Caki2 (cell line): ENCODE measurements at regions not wholly inside any gene's neighbourhood (a gene's known extent, or its start where the extent isn't known, plus 50 kb on each side); places are given as distances from the start of the nearest gene placed in this dataset.

ENCODE experiments used
- DNase-seq: peaks from one replicate; pipeline ENCODE4 v3.0.0-alpha.2; 2015; ENCODE audit warnings: low read depth
- in situ Hi-C: cut with HindIII; loops from 2 replicates; pipeline ENCODE4 v1.10.0; 2016; ENCODE audit warnings: low sequenced_read_pairs, low pct_unique_long_range_greater_than_20kb, mixed read lengths

- in situ Hi-C loops: no loop called here
- DNase-seq: no peak
These were observed 287.3 kb upstream of the TSHZ2 start for GRCh38 chr20:52684905-52685304.

- no peak for DNase-seq
- in situ Hi-C loops: no loop called here
These were observed 288.0 kb upstream of the TSHZ2 start for GRCh38 chr20:52684176-52684575.

GRCh38 chr20:52683761-52684160 is 288.4 kb upstream of the TSHZ2 start:
- no peak for DNase-seq
- in situ Hi-C loops: no loop called here

- in situ Hi-C loops: no loop called here
- DNase-seq: peak; percentile 16
These were observed 289.9 kb upstream of the TSHZ2 start for GRCh38 chr20:52682237-52682636.

- in situ Hi-C loops: no loop called here
- DNase-seq: peak; percentile 33
These were observed 290.9 kb upstream of the TSHZ2 start for GRCh38 chr20:52681288-52681687.

GRCh38 chr20:52677216-52677615 is 294.9 kb upstream of the TSHZ2 start:
- in situ Hi-C loops: no loop called here
- no peak for DNase-seq

- in situ Hi-C loops: no loop called here
- DNase-seq: no peak
These were observed 295.7 kb upstream of the TSHZ2 start for GRCh38 chr20:52676283-52676995.

- no peak for DNase-seq
- in situ Hi-C loops: no loop called here
These were observed 296.8 kb upstream of the TSHZ2 start for GRCh38 chr20:52675375-52675774.

- in situ Hi-C loops: no loop called here
- DNase-seq: no peak
These were observed 303.5 kb upstream of the TSHZ2 start for GRCh38 chr20:52668626-52669025.

- no peak for DNase-seq
- in situ Hi-C loops: no loop called here
These were observed 304.8 kb upstream of the TSHZ2 start for GRCh38 chr20:52667358-52667757.

GRCh38 chr20:52665441-52665840 is 306.7 kb upstream of the TSHZ2 start:
- in situ Hi-C loops: no loop called here
- DNase-seq: no peak

- DNase-seq: no peak
- in situ Hi-C loops: no loop called here
These were observed 316.8 kb upstream of the TSHZ2 start for GRCh38 chr20:52655395-52655794.

- DNase-seq: no peak
- in situ Hi-C loops: no loop called here
These were observed 317.6 kb upstream of the TSHZ2 start for GRCh38 chr20:52654567-52654966.

- in situ Hi-C loops: no loop called here
- no peak for DNase-seq
These were observed 319.9 kb upstream of the TSHZ2 start for GRCh38 chr20:52652271-52652670.

- in situ Hi-C loops: no loop called here
- no peak for DNase-seq
These were observed 322.4 kb upstream of the TSHZ2 start for GRCh38 chr20:52649727-52650126.

GRCh38 chr20:52645822-52646221 is 326.3 kb upstream of the TSHZ2 start:
- in situ Hi-C loops: no loop called here
- no peak for DNase-seq

- in situ Hi-C loops: no loop called here
- no peak for DNase-seq
These were observed 329.1 kb upstream of the TSHZ2 start for GRCh38 chr20:52643034-52643433.

- no peak for DNase-seq
- in situ Hi-C loops: no loop called here
These were observed 335.0 kb upstream of the TSHZ2 start for GRCh38 chr20:52637201-52637600.

GRCh38 chr20:52631469-52631868 is 340.7 kb upstream of the TSHZ2 start:
- DNase-seq: no peak
- in situ Hi-C loops: no loop called here

- in situ Hi-C loops: no loop called here
- DNase-seq: no peak
These were observed 342.0 kb upstream of the TSHZ2 start for GRCh38 chr20:52630138-52630537.
